Ovary (tissue), 7 donors: ENCODE measurements at regions not wholly inside any gene's neighbourhood (a gene's known extent, or its start where the extent isn't known, plus 50 kb on each side); places are given as distances from the start of the nearest gene placed in this dataset.

Experiments used
- DNase-seq, 5 donors: peaks; one replicate each; pipeline ENCODE4 v3.0.0-alpha.2; 2019 to 2020
- H3K27ac ChIP-seq, 2 donors: fragments of 200-600 bp; one replicate each; pipeline versions ENCODE4 v1.5.1 to v1.8.0; 2019 to 2022
- H3K27me3 ChIP-seq: fragments of 200-600 bp; one replicate; pipeline ENCODE4 v1.8.0; 2022
- H3K36me3 ChIP-seq: fragments of 200-600 bp; sonication (generic); one replicate; pipeline ENCODE4 v1.5.1; 2019
- H3K4me1 ChIP-seq: one replicate; pipeline ENCODE4 v1.8.1; 2013; ENCODE audit warnings: mild to moderate bottlenecking, moderate library complexity; ENCODE audit not compliant: insufficient read depth
- H3K4me3 ChIP-seq: fragments of 200-600 bp; sonication (generic); one replicate; pipeline ENCODE4 v1.5.1; 2017
- H3K9me3 ChIP-seq, 2 donors: fragments of 200-600 bp in 1 of 2; sonication (generic) in 1 of 2; one replicate each; pipeline versions ENCODE4 v1.5.1 to v1.8.1; 2013 to 2019; ENCODE audit warnings: mild to moderate bottlenecking in 1 of 2, moderate library complexity in 1 of 2
- EP300 ChIP-seq: sonication (generic); formaldehyde crosslinking; IDR thresholded peaks from one replicate; pipeline ENCODE4 v1.6.1; 2017; ENCODE audit warnings: antibody characterized with exemption
- POLR2A ChIP-seq: fragments of 450-650 bp; IDR thresholded peaks from one replicate; pipeline ENCODE4 v1.6.1; 2017; ENCODE audit warnings: antibody characterized with exemption, mild to moderate bottlenecking, moderate library complexity
- WGBS, 3 donors: extraction: QIAGEN DNeasy Blood & Tissue Kit in 1 of 3; methylation state at CpG; one replicate each; pipeline versions ENCODE4 v1.1.5 to v1.1.7; 2013 to 2017; 5-methylcytosine and 5-hydroxymethylcytosine counted together
- intact Hi-C, 4 donors: fragments of 100-400 bp; cut with DNase I; formaldehyde crosslinking; loops; one replicate each; pipeline versions ENCODE4 v1.11.0 to v1.15.1; 2022 to 2023
- TF ChIP-seq, protein P1 (sequence below), 3 donors: fragments of 450-650 bp in 2 of 3; fragments of 200-600 bp in 1 of 3; IDR thresholded peaks; one replicate each; pipeline versions ENCODE4 v1.5.1 to v1.8.0; 2016 to 2022; ENCODE audit warnings: antibody characterized with exemption in 3 of 3, mild to moderate bottlenecking in 1 of 3
- donor health status: DM: no; HTN: no; CAD: no; lungs with moderate emphysema.
- donor health status: DM: no; HTN: no; CAD: no.
- donor health status: Bipolar disorder and iron deficiency.
- donor health status: DM: no; HTN: no; CAD: no.
- donor health status: DM: yes; HTN: yes; CAD: no.

DNA sequence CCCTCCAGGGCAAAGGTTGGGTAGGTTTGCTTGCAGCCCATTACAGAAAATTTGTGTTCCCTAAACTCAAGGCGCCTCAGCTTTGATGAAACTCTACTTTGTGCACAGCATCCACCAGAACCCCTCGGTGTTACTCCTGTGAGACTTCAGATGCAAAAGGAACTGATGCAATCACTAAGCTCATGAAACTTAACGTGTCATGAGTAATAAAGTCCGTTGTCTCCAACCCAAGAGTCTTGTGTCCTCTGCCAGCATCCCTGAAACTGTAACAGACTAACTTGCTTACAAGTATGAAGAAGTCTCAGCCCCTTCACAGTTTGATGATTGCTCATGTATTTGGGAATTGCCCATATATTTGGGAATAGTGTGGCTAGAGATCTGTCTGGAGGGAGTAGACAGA is 74.8 kb upstream of the MARCHF10 start:
- 83 to 85% (median 84%) methylated on average over 4 of the region's 4 CpGs for WGBS, 3 donors
- Histone ChIP-seq H3K4me1 (no peaks in the 10 kb centered on the region), H3K4me3 (no peak overlapping the region), H3K36me3 (no peaks in the 10 kb centered on the region), H3K27me3 (no peaks in the 10 kb centered on the region), H3K9me3 (no peaks in the 10 kb centered on the region), H3K27ac (no peak overlapping the region)
- TF ChIP-seq POLR2A (no peak), EP300 (no peak)
- TF ChIP-seq, protein P1, sequence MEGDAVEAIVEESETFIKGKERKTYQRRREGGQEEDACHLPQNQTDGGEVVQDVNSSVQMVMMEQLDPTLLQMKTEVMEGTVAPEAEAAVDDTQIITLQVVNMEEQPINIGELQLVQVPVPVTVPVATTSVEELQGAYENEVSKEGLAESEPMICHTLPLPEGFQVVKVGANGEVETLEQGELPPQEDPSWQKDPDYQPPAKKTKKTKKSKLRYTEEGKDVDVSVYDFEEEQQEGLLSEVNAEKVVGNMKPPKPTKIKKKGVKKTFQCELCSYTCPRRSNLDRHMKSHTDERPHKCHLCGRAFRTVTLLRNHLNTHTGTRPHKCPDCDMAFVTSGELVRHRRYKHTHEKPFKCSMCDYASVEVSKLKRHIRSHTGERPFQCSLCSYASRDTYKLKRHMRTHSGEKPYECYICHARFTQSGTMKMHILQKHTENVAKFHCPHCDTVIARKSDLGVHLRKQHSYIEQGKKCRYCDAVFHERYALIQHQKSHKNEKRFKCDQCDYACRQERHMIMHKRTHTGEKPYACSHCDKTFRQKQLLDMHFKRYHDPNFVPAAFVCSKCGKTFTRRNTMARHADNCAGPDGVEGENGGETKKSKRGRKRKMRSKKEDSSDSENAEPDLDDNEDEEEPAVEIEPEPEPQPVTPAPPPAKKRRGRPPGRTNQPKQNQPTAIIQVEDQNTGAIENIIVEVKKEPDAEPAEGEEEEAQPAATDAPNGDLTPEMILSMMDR (IDR thresholded peaks at IDR 0.05), result no peak
- no peak for DNase-seq
- intact Hi-C loops, result no loop called here

- Histone ChIP-seq H3K9me3 (no peaks in the 10 kb centered on the region), H3K36me3 (no peaks in the 10 kb centered on the region), H3K4me1 (no peaks in the 10 kb centered on the region), H3K27ac (no peak overlapping the region), H3K4me3 (no peak overlapping the region), H3K27me3 (no peaks in the 10 kb centered on the region)
- 77 to 83% (median 81%) methylated on average over 7 of the region's 7 CpGs for WGBS, 3 donors
- no peak for DNase-seq
- TF ChIP-seq, protein P1 (IDR thresholded peaks at IDR 0.05), result no peak
- no peak for TF ChIP-seq EP300
- TF ChIP-seq POLR2A, result no peak
- intact Hi-C loops, result no loop called here
These were observed 74.2 kb upstream of the MARCHF10 start for GRCh38 chr17:62882284-62882683.

- no peaks in the 10 kb centered on the region for H3K4me1 ChIP-seq
- no peak overlapping the region for H3K27ac ChIP-seq
- intact Hi-C loops, result no loop called here
- H3K4me3 ChIP-seq, result no peak overlapping the region
- DNase-seq, result no peak
- H3K9me3 ChIP-seq, result no peaks in the 10 kb centered on the region
- no peaks in the 10 kb centered on the region for H3K27me3 ChIP-seq
- TF ChIP-seq EP300 (no peak), POLR2A (no peak)
- TF ChIP-seq, protein P1 (IDR thresholded peaks at IDR 0.05), result no peak
- no peaks in the 10 kb centered on the region for H3K36me3 ChIP-seq
These were observed 72.0 kb upstream of the MARCHF10 start for GRCh38 chr17:62880120-62880519.

DNA sequence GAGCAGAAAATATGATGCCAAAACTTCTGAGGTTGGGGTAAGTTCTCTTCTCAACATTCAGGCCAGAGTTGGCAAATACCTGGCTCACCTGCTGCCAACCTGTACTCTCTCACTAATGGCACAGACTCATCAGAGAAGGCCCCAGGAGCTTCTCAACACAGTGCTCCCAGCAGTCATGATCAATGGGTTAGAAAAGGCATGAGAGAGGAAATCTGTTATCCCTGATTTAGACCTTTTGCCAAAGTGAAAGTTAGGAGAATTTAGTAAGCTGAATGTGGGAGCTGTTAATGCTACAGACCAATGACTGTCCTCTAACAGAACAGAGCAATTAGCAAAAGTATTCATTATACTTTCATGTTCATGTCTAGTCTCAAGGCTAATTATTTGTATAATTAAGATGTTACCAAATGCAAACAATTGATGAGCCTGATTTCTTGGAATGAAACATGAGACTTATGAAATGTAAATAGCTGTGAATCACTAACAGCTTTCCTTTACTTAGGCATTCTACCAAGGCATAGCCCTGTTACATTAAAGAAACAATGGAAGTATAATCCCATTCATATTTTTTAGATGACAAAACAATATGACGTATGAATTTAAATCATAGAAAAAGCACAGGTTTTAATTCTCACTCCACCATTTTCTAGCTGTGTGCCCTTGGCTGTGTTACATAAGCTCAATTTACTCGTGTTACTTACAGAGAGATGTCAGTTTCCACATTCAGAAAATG is 68.7 kb upstream of the MARCHF10 start:
- H3K27me3 ChIP-seq, result no peaks in the 10 kb centered on the region
- intact Hi-C loops, result no loop called here
- H3K4me3 ChIP-seq, result no peak overlapping the region
- H3K27ac ChIP-seq, result no peak overlapping the region
- no peaks in the 10 kb centered on the region for H3K36me3 ChIP-seq
- WGBS, 3 donors, result 51 to 75% (median 53%) methylated on average over 2 of the region's 2 CpGs
- no peaks in the 10 kb centered on the region for H3K9me3 ChIP-seq
- no peaks in the 10 kb centered on the region for H3K4me1 ChIP-seq
- no peak for TF ChIP-seq POLR2A
- TF ChIP-seq, protein P1 (IDR thresholded peaks at IDR 0.05), result no peak
- no peak for TF ChIP-seq EP300
- no peak for DNase-seq
